H9 (cell line): ENCODE measurements at regions not wholly inside any gene's neighbourhood (a gene's known extent, or its start where the extent isn't known, plus 50 kb on each side); places are given as distances from the start of the nearest gene placed in this dataset.

Experiments used
- DNase-seq: peaks from one replicate; pipeline ENCODE4 v3.0.0-alpha.2; 2017
- H2AFZ ChIP-seq: one replicate; pipeline ENCODE4 v1.6.1; 2013; ENCODE audit warnings: mild to moderate bottlenecking, low read length, control low read depth, moderate library complexity
- H2AK5ac ChIP-seq: 2 replicates; pipeline ENCODE4 v1.6.1; 2013; ENCODE audit warnings: low read length, control low read depth, mixed read lengths; ENCODE audit not compliant: insufficient read length
- H2BK120ac ChIP-seq: one replicate; pipeline ENCODE4 v1.6.1; 2013; ENCODE audit warnings: low read depth, mild to moderate bottlenecking, low read length, control low read depth, inconsistent platforms; ENCODE audit not compliant: poor library complexity, severe bottlenecking
- H2BK12ac ChIP-seq: 2 replicates; pipeline ENCODE4 v1.6.1; 2013; ENCODE audit warnings: low read length, control low read depth, mixed read lengths, low read depth; ENCODE audit not compliant: insufficient read length
- H2BK15ac ChIP-seq: 2 replicates; pipeline ENCODE4 v1.6.1; 2013; ENCODE audit warnings: low read depth, low read length, control low read depth
- H2BK20ac ChIP-seq: one replicate; pipeline ENCODE4 v1.6.1; 2013; ENCODE audit warnings: low read depth, mild to moderate bottlenecking, low read length, control low read depth, inconsistent platforms; ENCODE audit not compliant: poor library complexity, severe bottlenecking
- H2BK5ac ChIP-seq: 2 replicates; pipeline ENCODE4 v1.6.1; 2013; ENCODE audit warnings: low read length, control low read depth, mixed read lengths; ENCODE audit not compliant: insufficient read length
- H3K14ac ChIP-seq: 2 replicates; pipeline ENCODE4 v1.6.1; 2013; ENCODE audit warnings: low read length, control low read depth; ENCODE audit not compliant: insufficient read depth
- H3K18ac ChIP-seq: 2 replicates; pipeline ENCODE4 v1.6.1; 2013; ENCODE audit warnings: low read depth, mild to moderate bottlenecking, mixed read lengths, low read length, control low read depth; ENCODE audit not compliant: insufficient read length
- H3K23ac ChIP-seq: 2 replicates; pipeline ENCODE4 v1.6.1; 2013; ENCODE audit warnings: low read length, control low read depth, mixed read lengths, low read depth; ENCODE audit not compliant: insufficient read length
- H3K23me2 ChIP-seq: 2 replicates; pipeline ENCODE4 v1.6.1; 2013; ENCODE audit warnings: low read depth, mild to moderate bottlenecking, mixed read lengths, low read length, control low read depth; ENCODE audit not compliant: insufficient read length, poor library complexity, severe bottlenecking
- H3K27ac ChIP-seq: 2 replicates; pipeline ENCODE4 v1.5.1; 2013; ENCODE audit warnings: low read length, control low read depth, mixed read lengths, low read depth; ENCODE audit not compliant: insufficient read length
- H3K27me3 ChIP-seq: 2 replicates; pipeline ENCODE4 v1.6.1; 2013; ENCODE audit warnings: low read length, control low read depth, inconsistent platforms; ENCODE audit not compliant: insufficient read depth
- H3K4ac ChIP-seq: 2 replicates; pipeline ENCODE4 v1.6.1; 2013; ENCODE audit warnings: low read depth, mild to moderate bottlenecking, control low read depth, inconsistent platforms, low read length, moderate library complexity
- H3K4me1 ChIP-seq: 2 replicates; pipeline ENCODE4 v1.6.1; 2013; ENCODE audit warnings: low read length, control low read depth, inconsistent platforms; ENCODE audit not compliant: insufficient read depth
- H3K4me2 ChIP-seq: 2 replicates; pipeline ENCODE4 v1.6.1; 2013; ENCODE audit warnings: low read length, control low read depth, mixed read lengths; ENCODE audit not compliant: insufficient read length, insufficient read depth
- H3K56ac ChIP-seq: 2 replicates; pipeline ENCODE4 v1.6.1; 2013; ENCODE audit warnings: low read depth, mild to moderate bottlenecking, mixed read lengths, low read length, control low read depth; ENCODE audit not compliant: insufficient read length
- H3K79me1 ChIP-seq: 2 replicates; pipeline ENCODE4 v1.6.1; 2013; ENCODE audit warnings: low read depth, mild to moderate bottlenecking, moderate library complexity, low read length, control low read depth, inconsistent platforms; ENCODE audit not compliant: insufficient read depth, poor library complexity, severe bottlenecking
- H3K79me2 ChIP-seq: 2 replicates; pipeline ENCODE4 v1.6.1; 2013; ENCODE audit warnings: low read length, control low read depth, inconsistent platforms; ENCODE audit not compliant: insufficient read depth
- H3K9ac ChIP-seq: 2 replicates; pipeline ENCODE4 v1.6.1; 2013; ENCODE audit warnings: low read length, control low read depth, mixed read lengths; ENCODE audit not compliant: insufficient read length; ENCODE audit errors: extremely low read depth
- H3K9me3 ChIP-seq: one replicate; pipeline ENCODE4 v1.6.1; 2013; ENCODE audit warnings: low read depth, low read length, inconsistent platforms; ENCODE audit not compliant: control insufficient read depth
- H3T11ph ChIP-seq: one replicate; pipeline ENCODE4 v1.6.1; 2013; ENCODE audit warnings: mild to moderate bottlenecking, low read length, control low read depth, inconsistent platforms
- H4K20me1 ChIP-seq: one replicate; pipeline ENCODE4 v1.6.1; 2013; ENCODE audit not compliant: control insufficient read depth, insufficient read length, insufficient read depth
- H4K5ac ChIP-seq: 2 replicates; pipeline ENCODE4 v1.6.1; 2013; ENCODE audit warnings: low read depth, mild to moderate bottlenecking, mixed read lengths, low read length, control low read depth; ENCODE audit not compliant: insufficient read length
- H4K8ac ChIP-seq: replicated peaks from 2 replicates; pipeline ENCODE4 v1.6.1; 2013; ENCODE audit warnings: low read length, control low read depth, mixed read lengths, low read depth; ENCODE audit not compliant: insufficient read length
- H4K91ac ChIP-seq: 2 replicates; pipeline ENCODE4 v1.6.1; 2013; ENCODE audit warnings: low read depth, mild to moderate bottlenecking, moderate library complexity, mixed read lengths, low read length, control low read depth; ENCODE audit not compliant: insufficient read length
- H3K27ac Mint-ChIP-seq, 3 experiments: 2 replicates in 2 of 3; 3 replicates in 1 of 3; pipeline ENCODE4 v1.8.0; 2020 to 2021; ENCODE audit warnings: mixed read lengths in 3 of 3, mild to moderate bottlenecking in 1 of 3, moderate library complexity in 1 of 3
- H3K27me3 Mint-ChIP-seq: 2 replicates; pipeline ENCODE4 v1.8.0; 2021; ENCODE audit warnings: low read depth, mild to moderate bottlenecking, moderate library complexity, mixed read lengths
- H3K36me3 Mint-ChIP-seq, 3 experiments: 2 replicates in 2 of 3; 3 replicates in 1 of 3; pipeline ENCODE4 v1.8.0; 2020 to 2021; ENCODE audit warnings: low read depth in 3 of 3, mixed read lengths in 3 of 3; ENCODE audit not compliant: insufficient read depth in 1 of 3
- H3K4me1 Mint-ChIP-seq, 2 experiments: 2 replicates each; pipeline ENCODE4 v1.8.0; 2020; ENCODE audit warnings: mixed read lengths in 2 of 2
- H3K4me3 Mint-ChIP-seq, 2 experiments: 2 replicates in 1 of 2; 3 replicates in 1 of 2; pipeline ENCODE4 v1.8.0; 2020 to 2021; ENCODE audit warnings: mild to moderate bottlenecking in 2 of 2, mixed read lengths in 2 of 2, moderate library complexity in 1 of 2
- H3K9me3 Mint-ChIP-seq, 2 experiments: 2 replicates in 1 of 2; 3 replicates in 1 of 2; pipeline ENCODE4 v1.8.0; 2020; ENCODE audit warnings: mild to moderate bottlenecking in 2 of 2, mixed read lengths in 2 of 2, moderate library complexity in 1 of 2
- CTCF ChIP-seq: fragments of 200-600 bp; sonication (generic); conservative IDR thresholded peaks from 3 replicates; pipeline ENCODE4 v1.8.0; 2021; ENCODE audit warnings: antibody characterized with exemption, mild to moderate bottlenecking
- WGBS: extraction: QIAGEN DNeasy Blood & Tissue Kit; methylation state at CpG from one replicate; pipeline ENCODE4 v1.1.7; 2013; ENCODE audit warnings: missing lambda C conversion rate, low lambda C conversion rate, mixed read lengths; ENCODE audit not compliant: insufficient read length; ENCODE audit errors: extremely low coverage; 5-methylcytosine and 5-hydroxymethylcytosine counted together

DNA sequence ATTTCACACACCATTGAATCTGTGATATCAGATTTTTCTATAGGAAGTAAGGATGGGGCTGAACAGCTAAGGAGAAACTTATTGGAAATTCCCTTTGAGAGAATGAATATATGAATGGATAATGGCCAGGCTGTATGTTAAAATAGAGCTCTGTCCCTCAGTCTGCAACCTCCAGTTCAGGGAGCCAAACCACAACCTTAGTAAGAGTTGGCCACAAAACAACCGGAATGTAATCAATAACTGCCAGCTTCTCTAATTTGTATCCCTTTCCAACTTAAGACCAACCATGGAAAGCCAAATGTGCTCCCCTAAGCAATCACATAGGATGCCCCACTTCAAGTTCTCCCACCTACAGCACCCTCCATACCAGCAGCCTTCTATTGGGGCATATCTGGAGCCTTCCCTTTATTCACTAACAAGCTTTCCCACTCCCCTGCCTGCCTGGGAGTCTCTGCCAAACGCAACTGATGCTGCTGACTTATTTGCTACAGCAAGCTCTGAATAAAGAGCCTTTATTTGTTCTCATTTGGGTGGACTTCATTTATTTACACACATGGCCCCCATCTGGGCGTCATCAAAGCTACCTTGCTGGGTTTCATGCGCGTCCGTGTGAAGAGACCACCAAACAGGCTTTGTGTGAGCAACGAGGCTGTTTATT, 75.4 kb upstream of the LARS2 start:
- H3K27ac ChIP-seq, result peak overlapping the region; percentile 12
- WGBS, result no CpG with 5 or more reads among the region's 7 CpGs
- no peak overlapping the region for H4K8ac ChIP-seq
- no peak overlapping the region for H3K56ac ChIP-seq
- no peak overlapping the region for H3K23ac ChIP-seq
- H3K18ac ChIP-seq, result peak overlapping the region; percentile 28
- Mint-ChIP-seq H3K4me1 (peaks cover 66% of the 10 kb centered on the region in 2 experiments), H3K27me3 (peaks cover 3% of the 10 kb centered on the region), H3K27ac (peak overlapping the region; percentile 97 to 100 (median 97)), H3K4me3 (peak overlapping the region; percentile 44 to 73), H3K36me3 (peaks cover 0 to 12% (median 0%) of the 10 kb centered on the region in 3 experiments; a peak in 4 of 7 replicates), H3K9me3 (peaks cover 3% of the 10 kb centered on the region in 2 experiments; a peak in 4 of 5 replicates)
- H4K20me1 ChIP-seq, result no peaks in the 10 kb centered on the region
- no peak overlapping the region for H2AFZ ChIP-seq
- no peak overlapping the region for H3K9ac ChIP-seq
- no peaks in the 10 kb centered on the region for H3K23me2 ChIP-seq
- H4K91ac ChIP-seq, result no peak overlapping the region
- H2BK15ac ChIP-seq, result no peak overlapping the region
- H3T11ph ChIP-seq, result no peak overlapping the region
- H3K9me3 ChIP-seq, result no peaks in the 10 kb centered on the region
- H3K79me1 ChIP-seq, result no peaks in the 10 kb centered on the region
- DNase-seq, result no peak
- H3K27me3 ChIP-seq, result no peaks in the 10 kb centered on the region
- H4K5ac ChIP-seq, result no peak overlapping the region
- no peak for TF ChIP-seq CTCF
- H2BK5ac ChIP-seq, result no peak overlapping the region
- H3K14ac ChIP-seq, result peak overlapping the region; percentile 52; the same call in 1 of the 2 replicates
- H2BK120ac ChIP-seq, result no peak overlapping the region
- peak overlapping the region; percentile 32 for H3K4me2 ChIP-seq
- no peak overlapping the region for H2BK20ac ChIP-seq
- H3K4ac ChIP-seq, result no peak overlapping the region
- H3K4me1 ChIP-seq, result peaks cover 19% of the 10 kb centered on the region
- H2BK12ac ChIP-seq, result no peak overlapping the region
- no peak overlapping the region for H2AK5ac ChIP-seq
- no peaks in the 10 kb centered on the region for H3K79me2 ChIP-seq
